Epithelial cell of proximal tubule (primary cell): ENCODE measurements at regions not wholly inside any gene's neighbourhood (a gene's known extent, or its start where the extent isn't known, plus 50 kb on each side); places are given as distances from the start of the nearest gene placed in this dataset.

Experiments used
- DNase-seq: peaks from one replicate; pipeline ENCODE4 v3.0.0-alpha.2; 2011; ENCODE audit warnings: low read depth
- H3K4me3 ChIP-seq: 2 replicates; pipeline ENCODE4 v1.5.1; 2011; ENCODE audit warnings: low read depth, mild to moderate bottlenecking, low read length
- TF ChIP-seq, protein P1 (sequence below): conservative IDR thresholded peaks from 2 replicates; pipeline ENCODE4 v1.5.1; 2012; ENCODE audit warnings: low read depth, mild to moderate bottlenecking, low read length

DNA sequence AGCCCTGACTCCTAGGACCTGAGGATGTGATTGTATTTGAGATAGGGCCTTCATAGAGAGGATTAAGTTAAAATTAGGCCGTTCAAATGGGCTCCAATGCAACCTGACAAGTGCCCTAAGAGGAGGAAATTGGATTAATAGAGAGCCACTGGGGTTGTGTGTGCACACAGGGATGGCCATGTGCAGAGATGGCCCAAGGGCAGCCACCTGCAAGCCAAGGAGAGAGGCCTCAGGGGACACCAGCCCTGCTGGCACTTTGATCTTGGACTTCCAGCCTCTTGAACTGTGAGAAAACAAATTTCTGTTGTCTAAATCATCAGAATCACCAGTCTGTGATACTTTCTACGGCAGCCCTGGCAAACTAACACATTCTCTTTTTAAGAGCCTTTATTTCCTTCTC is 598.8 kb downstream of the UTRN start:
- DNase-seq = no peak
- H3K4me3 ChIP-seq = no peak overlapping the region
- TF ChIP-seq, protein P1, sequence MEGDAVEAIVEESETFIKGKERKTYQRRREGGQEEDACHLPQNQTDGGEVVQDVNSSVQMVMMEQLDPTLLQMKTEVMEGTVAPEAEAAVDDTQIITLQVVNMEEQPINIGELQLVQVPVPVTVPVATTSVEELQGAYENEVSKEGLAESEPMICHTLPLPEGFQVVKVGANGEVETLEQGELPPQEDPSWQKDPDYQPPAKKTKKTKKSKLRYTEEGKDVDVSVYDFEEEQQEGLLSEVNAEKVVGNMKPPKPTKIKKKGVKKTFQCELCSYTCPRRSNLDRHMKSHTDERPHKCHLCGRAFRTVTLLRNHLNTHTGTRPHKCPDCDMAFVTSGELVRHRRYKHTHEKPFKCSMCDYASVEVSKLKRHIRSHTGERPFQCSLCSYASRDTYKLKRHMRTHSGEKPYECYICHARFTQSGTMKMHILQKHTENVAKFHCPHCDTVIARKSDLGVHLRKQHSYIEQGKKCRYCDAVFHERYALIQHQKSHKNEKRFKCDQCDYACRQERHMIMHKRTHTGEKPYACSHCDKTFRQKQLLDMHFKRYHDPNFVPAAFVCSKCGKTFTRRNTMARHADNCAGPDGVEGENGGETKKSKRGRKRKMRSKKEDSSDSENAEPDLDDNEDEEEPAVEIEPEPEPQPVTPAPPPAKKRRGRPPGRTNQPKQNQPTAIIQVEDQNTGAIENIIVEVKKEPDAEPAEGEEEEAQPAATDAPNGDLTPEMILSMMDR = no peak

DNA sequence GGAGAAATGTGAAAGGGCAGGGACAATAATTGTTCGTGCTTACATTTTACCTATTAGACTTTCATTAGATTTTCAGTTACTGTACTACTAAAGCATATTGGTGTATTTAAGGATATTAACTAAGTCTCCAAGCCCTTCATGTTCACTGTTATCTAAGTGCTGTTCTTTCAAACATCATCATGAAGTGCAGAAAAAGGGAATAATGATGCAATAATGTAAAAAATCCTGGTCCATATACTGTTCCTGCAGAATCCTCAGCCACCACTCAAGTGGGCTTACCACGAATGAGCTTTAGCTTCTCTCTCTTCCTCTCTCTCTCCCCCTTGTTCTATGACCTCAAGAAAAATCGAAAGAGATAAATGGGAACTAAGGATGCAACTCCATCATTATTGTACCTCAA is 600.7 kb downstream of the UTRN start:
- DNase-seq = no peak
- H3K4me3 ChIP-seq = no peak overlapping the region
- TF ChIP-seq, protein P1 = no peak

DNA sequence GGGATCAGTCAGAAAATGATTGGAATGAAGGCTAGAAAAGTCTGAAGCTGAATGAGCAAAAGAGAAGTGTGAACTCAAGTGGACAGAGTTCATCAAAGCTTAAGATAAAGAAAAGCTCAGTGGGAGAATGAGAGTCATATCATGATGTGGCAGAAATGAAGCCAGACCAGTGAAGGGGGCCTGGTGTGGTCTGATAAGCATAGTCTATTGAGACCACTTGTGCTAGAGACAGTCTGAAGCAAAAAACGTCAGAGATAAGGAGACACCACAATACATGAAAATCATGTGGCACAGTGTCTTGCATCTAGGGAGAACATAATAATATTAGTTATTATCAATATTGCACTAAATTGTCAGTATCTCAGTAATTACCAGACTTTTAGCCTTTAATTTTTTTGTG is 601.5 kb downstream of the UTRN start:
- DNase-seq = no peak
- no peak overlapping the region for H3K4me3 ChIP-seq
- TF ChIP-seq, protein P1 = no peak

DNA sequence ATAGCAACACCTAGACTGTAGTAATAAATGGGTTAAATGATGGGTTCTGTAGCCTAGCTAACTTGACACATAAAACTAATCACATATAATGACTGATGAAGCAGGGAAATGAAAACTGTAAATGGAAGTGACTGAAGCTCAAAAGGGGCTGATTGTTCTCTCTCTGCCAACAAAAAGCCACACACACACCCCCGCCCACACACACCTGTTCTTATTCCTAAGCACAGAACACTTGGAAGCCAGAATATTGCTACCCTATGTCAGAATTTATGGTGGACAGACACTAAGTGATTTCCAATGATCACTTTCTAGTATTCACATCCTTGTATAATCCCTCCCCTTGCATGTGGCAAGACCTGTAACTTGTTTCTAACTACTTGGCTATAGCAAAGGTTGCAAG is 603.5 kb downstream of the UTRN start:
- TF ChIP-seq, protein P1 = no peak
- H3K4me3 ChIP-seq = no peak overlapping the region
- DNase-seq = no peak

DNA sequence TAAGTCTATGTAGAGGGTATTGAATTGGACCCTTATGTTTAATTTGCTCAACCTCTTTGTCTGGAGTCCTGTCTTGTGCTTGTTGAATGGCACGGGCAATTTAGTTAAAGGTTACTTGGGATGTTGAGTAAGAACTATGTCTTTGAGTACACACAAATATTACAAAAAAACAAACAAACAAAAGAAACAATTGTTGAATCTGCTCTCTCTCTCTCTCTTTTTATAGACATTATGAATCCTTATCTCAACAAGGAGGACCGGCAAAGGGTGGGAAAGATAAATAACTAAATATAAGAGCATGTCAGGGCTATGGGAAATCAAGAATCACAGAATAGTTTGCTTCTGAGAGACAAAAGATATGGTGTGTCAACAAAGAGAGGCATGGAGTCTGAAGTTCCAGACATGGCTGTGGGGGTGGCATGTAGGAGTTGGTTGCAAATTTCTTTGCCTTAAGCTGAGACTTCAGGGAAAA is 608.6 kb downstream of the UTRN start:
- no peak for DNase-seq
- H3K4me3 ChIP-seq = no peak overlapping the region
- TF ChIP-seq, protein P1 = no peak

DNA sequence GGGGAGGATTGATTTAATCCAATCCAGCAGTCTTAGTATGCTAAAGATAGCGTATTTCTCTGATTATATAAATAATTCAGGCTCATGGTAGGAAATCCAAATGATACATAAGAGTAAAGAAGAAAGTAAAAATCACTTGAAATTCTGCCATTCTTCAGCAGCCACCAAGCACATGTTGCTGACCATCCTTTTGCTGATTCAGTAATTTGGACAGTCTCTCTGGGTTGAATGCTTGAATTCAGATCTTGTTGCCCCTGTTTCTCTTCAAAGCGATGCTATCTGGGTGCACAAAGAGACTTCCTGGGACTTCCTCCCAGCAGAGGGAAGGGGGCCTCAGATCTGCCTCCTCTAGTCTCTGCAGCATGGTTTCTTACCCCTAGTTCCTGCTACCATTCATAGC is 609.1 kb downstream of the UTRN start:
- H3K4me3 ChIP-seq = no peak overlapping the region
- TF ChIP-seq, protein P1 = no peak
- DNase-seq = no peak
